ENCODE measurements at regions not wholly inside any gene's neighbourhood (a gene's known extent, or its start where the extent isn't known, plus 50 kb on each side); places are given as distances from the start of the nearest gene placed in this dataset.

GRCh38 chr9:82418334-82418733, 429.8 kb downstream of the SPATA31D1 start:
- no peaks in the 10 kb centered on the region for H3K27me3 ChIP-seq
- H3K4me1 ChIP-seq = no peaks in the 10 kb centered on the region
- no peak for TF ChIP-seq POLR2A (IDR thresholded peaks at IDR 0.05)
- no peak overlapping the region for H3K27ac ChIP-seq
- no peaks in the 10 kb centered on the region for H3K9me3 ChIP-seq
- DNase-seq (ENCODE audit: low spot score in 2 of 2) = no peak
- 71% methylated on average over 6 of the region's 6 CpGs for WGBS
- no peaks in the 10 kb centered on the region for H3K36me3 ChIP-seq
- H3K4me3 ChIP-seq = no peak overlapping the region

GRCh38 chr9:82419696-82420486, 431.3 kb downstream of the SPATA31D1 start:
- H3K27me3 ChIP-seq = no peaks in the 10 kb centered on the region
- no peaks in the 10 kb centered on the region for H3K9me3 ChIP-seq
- H3K36me3 ChIP-seq = no peaks in the 10 kb centered on the region
- H3K4me1 ChIP-seq = no peaks in the 10 kb centered on the region
- H3K27ac ChIP-seq = no peak overlapping the region
- H3K4me3 ChIP-seq = no peak overlapping the region
- WGBS = 81% methylated on average over 3 of the region's 3 CpGs
- TF ChIP-seq POLR2A (IDR thresholded peaks at IDR 0.05) (no peak), CTCF (IDR thresholded peaks at IDR 0.05) (no peak), POLR2AphosphoS5 (IDR thresholded peaks at IDR 0.05) (no peak), EP300 (IDR thresholded peaks at IDR 0.05) (no peak)
- DNase-seq (ENCODE audit: low spot score in 2 of 2) = no peak

- Histone ChIP-seq H3K27me3 (no peaks in the 10 kb centered on the region), H3K9me3 (no peaks in the 10 kb centered on the region), H3K27ac (no peak overlapping the region), H3K4me1 (no peaks in the 10 kb centered on the region), H3K4me3 (no peak overlapping the region), H3K36me3 (no peaks in the 10 kb centered on the region)
- no peak for TF ChIP-seq CTCF (IDR thresholded peaks at IDR 0.05)
- no peak for TF ChIP-seq EP300 (IDR thresholded peaks at IDR 0.05)
- TF ChIP-seq POLR2AphosphoS5 (IDR thresholded peaks at IDR 0.05) = no peak
- DNase-seq (ENCODE audit: low spot score in 2 of 2) = no peak
- WGBS = 51% methylated on average over 6 of the region's 6 CpGs
These were observed 432.9 kb downstream of the SPATA31D1 start for GRCh38 chr9:82421498-82421897.

- Histone ChIP-seq H3K36me3 (no peaks in the 10 kb centered on the region), H3K27me3 (no peaks in the 10 kb centered on the region), H3K4me3 (no peak overlapping the region), H3K4me1 (no peaks in the 10 kb centered on the region), H3K27ac (no peak overlapping the region), H3K9me3 (no peaks in the 10 kb centered on the region)
- no peak for TF ChIP-seq POLR2A (IDR thresholded peaks at IDR 0.05)
- no peak for TF ChIP-seq POLR2AphosphoS5 (IDR thresholded peaks at IDR 0.05)
- no peak for TF ChIP-seq CTCF (IDR thresholded peaks at IDR 0.05)
- no peak for TF ChIP-seq EP300 (IDR thresholded peaks at IDR 0.05)
- no peak for DNase-seq (ENCODE audit: low spot score in 2 of 2)
- 92% methylated on average over 4 of the region's 4 CpGs for WGBS
These were observed 435.1 kb downstream of the SPATA31D1 start for GRCh38 chr9:82423700-82424099.

- Histone ChIP-seq H3K36me3 (no peaks in the 10 kb centered on the region), H3K27ac (no peak overlapping the region), H3K4me1 (no peaks in the 10 kb centered on the region), H3K9me3 (no peaks in the 10 kb centered on the region), H3K27me3 (no peaks in the 10 kb centered on the region), H3K4me3 (no peak overlapping the region)
- TF ChIP-seq POLR2AphosphoS5 (IDR thresholded peaks at IDR 0.05) (no peak), CTCF (IDR thresholded peaks at IDR 0.05) (no peak), POLR2A (IDR thresholded peaks at IDR 0.05) (no peak), EP300 (IDR thresholded peaks at IDR 0.05) (no peak)
- DNase-seq (ENCODE audit: low spot score in 2 of 2) = no peak
These were observed 436.1 kb downstream of the SPATA31D1 start for GRCh38 chr9:82424599-82425120.

Measured in suprapubic skin (tissue), 4 donors.